ENCODE measurements at regions not wholly inside any gene's neighbourhood (a gene's known extent, or its start where the extent isn't known, plus 50 kb on each side); places are given as distances from the start of the nearest gene placed in this dataset.

DNA sequence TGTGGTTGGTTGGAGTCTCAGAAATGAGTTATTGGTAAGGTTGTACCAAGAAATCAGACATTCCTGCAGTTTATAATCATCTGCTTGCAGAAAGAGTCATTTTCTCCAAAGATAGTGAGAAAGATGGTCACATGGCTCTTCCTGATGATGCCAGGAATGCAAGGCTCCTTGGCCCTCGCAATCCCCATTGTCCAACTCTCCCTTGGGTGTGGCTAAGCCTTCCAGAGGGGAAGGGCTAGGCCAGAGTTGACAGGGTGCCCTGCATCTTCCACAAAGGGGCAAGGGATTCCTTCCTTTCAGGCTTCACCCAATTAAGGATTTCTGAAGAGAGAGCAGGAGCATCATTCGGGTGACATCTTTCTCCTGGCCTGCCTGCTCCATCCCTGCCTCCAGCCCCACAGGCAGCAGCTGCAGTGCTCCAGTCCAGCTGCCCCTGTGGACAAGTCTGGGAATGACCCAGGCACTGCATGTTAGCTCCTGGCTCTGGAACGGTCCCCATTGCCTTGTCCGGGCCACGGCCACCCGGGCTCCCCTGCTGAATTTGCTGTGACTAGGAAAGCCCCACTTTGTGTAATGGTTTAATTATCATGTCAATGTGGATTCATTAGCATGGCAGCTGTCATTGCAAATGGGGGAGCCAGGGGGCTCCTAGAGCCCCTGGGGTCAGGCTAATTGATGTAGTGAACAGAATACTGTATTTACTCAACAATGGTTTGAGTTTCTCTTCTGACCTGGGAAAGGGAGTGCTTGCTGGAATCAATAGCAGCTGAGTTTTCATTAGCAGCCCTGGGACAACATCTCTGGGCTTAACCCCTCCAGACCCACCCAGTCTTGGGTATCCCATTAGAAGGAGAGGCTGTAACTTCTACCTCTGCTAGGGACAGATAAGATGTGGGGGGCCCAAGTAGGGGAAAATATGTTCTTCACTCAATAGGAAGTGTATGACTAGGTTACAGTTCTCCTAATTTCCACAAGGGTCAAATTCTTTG is 112.6 kb upstream of the TBX20 start:
- Histone ChIP-seq H2BK120ac (ENCODE audit: low read depth, low read length) (no peak overlapping the region), H3K4me3 (ENCODE audit: low read length in 2 of 2) (no peak overlapping the region), H3K4me2 (ENCODE audit: insufficient read depth, low read length, poor library complexity, severe bottlenecking) (no peak overlapping the region), H3K79me1 (ENCODE audit: low read depth, low read length) (no peaks in the 10 kb centered on the region), H3K27ac (replicated peaks; ENCODE audit: low read length) (no peak overlapping the region), H3K4ac (ENCODE audit: low read length) (no peak overlapping the region), H3K18ac (ENCODE audit: low read length) (peak overlapping the region; percentile 67), H2AFZ (ENCODE audit: low read length) (no peak overlapping the region), H3K36me3 (replicated peaks in 1 of 2; ENCODE audit: control insufficient read depth in 2 of 2, insufficient read depth in 2 of 2, low read length in 2 of 2) (no peaks in the 10 kb centered on the region), H3K27me3 (ENCODE audit: control insufficient read depth in 3 of 3, insufficient read depth in 3 of 3, low read depth in 1 of 3, low read length in 3 of 3) (peaks cover 0 to 3% (median 0%) of the 10 kb centered on the region in 3 experiments), H3K9ac (ENCODE audit: low read depth, low read length, poor library complexity) (no peak overlapping the region), H4K91ac (ENCODE audit: low read depth, low read length, poor library complexity) (no peak overlapping the region), H2AK5ac (ENCODE audit: low read depth, low read length) (peak overlapping the region; percentile 6), H3K14ac (ENCODE audit: low read length) (no peak overlapping the region), H2BK5ac (ENCODE audit: low read length) (no peak overlapping the region), H3K9me3 (replicated peaks in 1 of 2; ENCODE audit: control insufficient read depth in 2 of 2, insufficient read depth in 1 of 2, low read depth in 1 of 2, low read length in 2 of 2) (no peaks in the 10 kb centered on the region), H3K4me1 (ENCODE audit: control insufficient read depth in 2 of 2, insufficient read depth in 1 of 2, low read depth in 1 of 2, low read length in 2 of 2) (peaks cover 0 to 7% of the 10 kb centered on the region in 2 donors), H4K8ac (ENCODE audit: low read depth, low read length) (no peak overlapping the region), H2BK12ac (ENCODE audit: low read length) (no peak overlapping the region), H3K23ac (ENCODE audit: low read depth, low read length, poor library complexity) (no peak overlapping the region), H2BK15ac (ENCODE audit: low read length) (no peak overlapping the region)
- no CpG with 5 or more reads among the region's 6 CpGs for WGBS, 2 donors (ENCODE audit: extremely low coverage in 2 of 2, insufficient read length in 2 of 2, insufficient replicate concordance in 1 of 2)
- DNase-seq (ENCODE audit: low spot score) = no peak

DNA sequence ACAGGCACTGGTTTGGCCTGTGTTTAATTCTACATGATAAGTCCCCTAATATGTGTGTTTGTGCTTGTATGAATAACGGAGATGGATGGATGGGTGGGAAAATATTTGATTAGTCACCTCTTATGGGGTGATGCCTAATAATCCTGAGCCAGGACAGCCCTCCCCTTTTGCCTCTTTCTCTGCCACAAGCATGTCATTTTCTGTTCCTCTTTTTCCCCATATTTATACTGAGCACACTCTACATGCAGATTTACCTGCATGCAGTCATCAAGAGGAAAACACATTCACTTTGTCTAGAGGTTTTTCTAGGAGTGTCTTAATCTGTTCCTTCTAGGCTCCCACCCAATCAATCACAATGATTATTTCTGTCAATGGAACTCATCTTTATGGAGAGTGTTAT is 111.6 kb upstream of the TBX20 start:
- H3K14ac ChIP-seq (ENCODE audit: low read length) = no peak overlapping the region
- no peak overlapping the region for H3K23ac ChIP-seq (ENCODE audit: low read depth, low read length, poor library complexity)
- no peak overlapping the region for H3K4me2 ChIP-seq (ENCODE audit: insufficient read depth, low read length, poor library complexity, severe bottlenecking)
- no peak for DNase-seq (ENCODE audit: low spot score)
- no peak overlapping the region for H2AFZ ChIP-seq (ENCODE audit: low read length)
- no peak overlapping the region for H3K4me3 ChIP-seq (ENCODE audit: low read length in 2 of 2)
- no peak overlapping the region for H4K8ac ChIP-seq (ENCODE audit: low read depth, low read length)
- H2BK12ac ChIP-seq (ENCODE audit: low read length) = no peak overlapping the region
- H4K91ac ChIP-seq (ENCODE audit: low read depth, low read length, poor library complexity) = no peak overlapping the region
- no peak overlapping the region for H3K9ac ChIP-seq (ENCODE audit: low read depth, low read length, poor library complexity)
- no peak overlapping the region for H2AK5ac ChIP-seq (ENCODE audit: low read depth, low read length)
- H3K4ac ChIP-seq (ENCODE audit: low read length) = no peak overlapping the region
- WGBS, 2 donors (ENCODE audit: extremely low coverage in 2 of 2, insufficient read length in 2 of 2, insufficient replicate concordance in 1 of 2) = no CpG with 5 or more reads among the region's 1 CpG
- H3K27ac ChIP-seq (replicated peaks; ENCODE audit: low read length) = no peak overlapping the region
- no peak overlapping the region for H3K18ac ChIP-seq (ENCODE audit: low read length)
- H3K9me3 ChIP-seq (replicated peaks in 1 of 2; ENCODE audit: control insufficient read depth in 2 of 2, insufficient read depth in 1 of 2, low read depth in 1 of 2, low read length in 2 of 2) = no peaks in the 10 kb centered on the region
- H2BK15ac ChIP-seq (ENCODE audit: low read length) = no peak overlapping the region
- H3K27me3 ChIP-seq (ENCODE audit: control insufficient read depth in 3 of 3, insufficient read depth in 3 of 3, low read depth in 1 of 3, low read length in 3 of 3) = peaks cover 0 to 3% (median 0%) of the 10 kb centered on the region in 3 experiments
- H3K79me1 ChIP-seq (ENCODE audit: low read depth, low read length) = no peaks in the 10 kb centered on the region
- H3K36me3 ChIP-seq (replicated peaks in 1 of 2; ENCODE audit: control insufficient read depth in 2 of 2, insufficient read depth in 2 of 2, low read length in 2 of 2) = no peaks in the 10 kb centered on the region
- H2BK120ac ChIP-seq (ENCODE audit: low read depth, low read length) = no peak overlapping the region
- no peak overlapping the region for H2BK5ac ChIP-seq (ENCODE audit: low read length)
- peaks cover 0 to 7% of the 10 kb centered on the region in 2 donors for H3K4me1 ChIP-seq (ENCODE audit: control insufficient read depth in 2 of 2, insufficient read depth in 1 of 2, low read depth in 1 of 2, low read length in 2 of 2)

GRCh38 chr7:35362341-35362740 is 108.4 kb upstream of the TBX20 start:
- no peak for DNase-seq (ENCODE audit: low spot score)
- H3K9ac ChIP-seq (ENCODE audit: low read depth, low read length, poor library complexity) = no peak overlapping the region
- H4K91ac ChIP-seq (ENCODE audit: low read depth, low read length, poor library complexity) = no peak overlapping the region
- no peak overlapping the region for H2BK120ac ChIP-seq (ENCODE audit: low read depth, low read length)
- no CpG with 5 or more reads among the region's 6 CpGs for WGBS, 2 donors (ENCODE audit: extremely low coverage in 2 of 2, insufficient read length in 2 of 2, insufficient replicate concordance in 1 of 2)
- H3K23ac ChIP-seq (ENCODE audit: low read depth, low read length, poor library complexity) = no peak overlapping the region
- H3K36me3 ChIP-seq (replicated peaks in 1 of 2; ENCODE audit: control insufficient read depth in 2 of 2, insufficient read depth in 2 of 2, low read length in 2 of 2) = no peaks in the 10 kb centered on the region
- H2BK5ac ChIP-seq (ENCODE audit: low read length) = no peak overlapping the region
- H2AFZ ChIP-seq (ENCODE audit: low read length) = no peak overlapping the region
- H3K4me3 ChIP-seq (ENCODE audit: low read length in 2 of 2) = no peak overlapping the region
- H3K14ac ChIP-seq (ENCODE audit: low read length) = no peak overlapping the region
- H2BK15ac ChIP-seq (ENCODE audit: low read length) = no peak overlapping the region
- H3K79me1 ChIP-seq (ENCODE audit: low read depth, low read length) = no peaks in the 10 kb centered on the region
- no peak overlapping the region for H2BK12ac ChIP-seq (ENCODE audit: low read length)
- peaks cover 0 to 7% of the 10 kb centered on the region in 2 donors for H3K4me1 ChIP-seq (ENCODE audit: control insufficient read depth in 2 of 2, insufficient read depth in 1 of 2, low read depth in 1 of 2, low read length in 2 of 2)
- peaks cover 0 to 3% (median 0%) of the 10 kb centered on the region in 3 experiments for H3K27me3 ChIP-seq (ENCODE audit: control insufficient read depth in 3 of 3, insufficient read depth in 3 of 3, low read depth in 1 of 3, low read length in 3 of 3)
- no peak overlapping the region for H2AK5ac ChIP-seq (ENCODE audit: low read depth, low read length)
- H3K4ac ChIP-seq (ENCODE audit: low read length) = no peak overlapping the region
- H3K4me2 ChIP-seq (ENCODE audit: insufficient read depth, low read length, poor library complexity, severe bottlenecking) = no peak overlapping the region
- H3K18ac ChIP-seq (ENCODE audit: low read length) = no peak overlapping the region
- no peaks in the 10 kb centered on the region for H3K9me3 ChIP-seq (replicated peaks in 1 of 2; ENCODE audit: control insufficient read depth in 2 of 2, insufficient read depth in 1 of 2, low read depth in 1 of 2, low read length in 2 of 2)
- H4K8ac ChIP-seq (ENCODE audit: low read depth, low read length) = no peak overlapping the region
- H3K27ac ChIP-seq (replicated peaks; ENCODE audit: low read length) = no peak overlapping the region

GRCh38 chr7:35359423-35359822 is 105.5 kb upstream of the TBX20 start:
- H2AFZ ChIP-seq (ENCODE audit: low read length) = no peak overlapping the region
- H3K9ac ChIP-seq (ENCODE audit: low read depth, low read length, poor library complexity) = no peak overlapping the region
- no peak for DNase-seq (ENCODE audit: low spot score)
- H3K4me3 ChIP-seq (ENCODE audit: low read length in 2 of 2) = no peak overlapping the region
- H3K4me2 ChIP-seq (ENCODE audit: insufficient read depth, low read length, poor library complexity, severe bottlenecking) = no peak overlapping the region
- H2BK120ac ChIP-seq (ENCODE audit: low read depth, low read length) = no peak overlapping the region
- no peak overlapping the region for H2BK12ac ChIP-seq (ENCODE audit: low read length)
- H2BK5ac ChIP-seq (ENCODE audit: low read length) = no peak overlapping the region
- no peak overlapping the region for H3K27ac ChIP-seq (replicated peaks; ENCODE audit: low read length)
- peaks cover 0 to 3% (median 0%) of the 10 kb centered on the region in 3 experiments for H3K27me3 ChIP-seq (ENCODE audit: control insufficient read depth in 3 of 3, insufficient read depth in 3 of 3, low read depth in 1 of 3, low read length in 3 of 3)
- no peak overlapping the region for H3K18ac ChIP-seq (ENCODE audit: low read length)
- H3K14ac ChIP-seq (ENCODE audit: low read length) = no peak overlapping the region
- no peak overlapping the region for H4K8ac ChIP-seq (ENCODE audit: low read depth, low read length)
- H3K79me1 ChIP-seq (ENCODE audit: low read depth, low read length) = no peaks in the 10 kb centered on the region
- H2BK15ac ChIP-seq (ENCODE audit: low read length) = no peak overlapping the region
- H3K9me3 ChIP-seq (replicated peaks in 1 of 2; ENCODE audit: control insufficient read depth in 2 of 2, insufficient read depth in 1 of 2, low read depth in 1 of 2, low read length in 2 of 2) = no peaks in the 10 kb centered on the region
- no peak overlapping the region for H3K23ac ChIP-seq (ENCODE audit: low read depth, low read length, poor library complexity)
- H4K91ac ChIP-seq (ENCODE audit: low read depth, low read length, poor library complexity) = no peak overlapping the region
- WGBS, 2 donors (ENCODE audit: extremely low coverage in 2 of 2, insufficient read length in 2 of 2, insufficient replicate concordance in 1 of 2) = no CpG with 5 or more reads among the region's 1 CpG
- no peaks in the 10 kb centered on the region for H3K36me3 ChIP-seq (replicated peaks in 1 of 2; ENCODE audit: control insufficient read depth in 2 of 2, insufficient read depth in 2 of 2, low read length in 2 of 2)
- H2AK5ac ChIP-seq (ENCODE audit: low read depth, low read length) = no peak overlapping the region
- H3K4me1 ChIP-seq (ENCODE audit: control insufficient read depth in 2 of 2, insufficient read depth in 1 of 2, low read depth in 1 of 2, low read length in 2 of 2) = peaks cover 0 to 8% of the 10 kb centered on the region in 2 donors
- no peak overlapping the region for H3K4ac ChIP-seq (ENCODE audit: low read length)

Data from neuronal stem cell (in vitro differentiated cells).